ENCODE measurements at regions not wholly inside any gene's neighbourhood (a gene's known extent, or its start where the extent isn't known, plus 50 kb on each side); places are given as distances from the start of the nearest gene placed in this dataset.

DNA sequence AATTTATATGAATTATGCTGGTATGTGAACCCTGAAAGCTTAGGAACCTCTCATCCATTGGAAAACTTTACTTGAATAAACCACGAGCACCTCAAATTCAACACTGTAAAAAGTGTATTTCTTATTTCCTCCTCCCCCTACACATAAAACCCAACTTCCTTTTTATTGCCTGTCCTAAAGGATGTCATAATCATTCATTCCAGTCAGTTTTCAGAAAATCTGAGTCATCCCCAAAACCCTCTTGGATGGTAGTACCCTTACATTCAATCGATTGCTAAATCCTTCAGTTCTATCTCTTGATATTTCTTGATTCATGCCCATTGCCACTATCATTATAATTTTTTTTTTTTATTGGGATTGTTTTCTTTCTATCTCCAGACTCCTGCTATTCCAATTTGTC lies 91.1 kb upstream of the ATP8A1 start:
- Histone ChIP-seq H3K27me3 (ENCODE audit: low read depth, low read length) (no peaks in the 10 kb centered on the region), H3K9ac (ENCODE audit: low read length) (no peak overlapping the region), H3K9me3 (ENCODE audit: insufficient read depth, low read length) (no peaks in the 10 kb centered on the region), H3K36me3 (replicated peaks; ENCODE audit: low read depth, low read length) (no peaks in the 10 kb centered on the region), H4K20me1 (ENCODE audit: insufficient read depth, low read length) (no peaks in the 10 kb centered on the region), H3K4me3 (ENCODE audit: low read length) (no peak overlapping the region), H3K4me1 (ENCODE audit: low read length) (no peaks in the 10 kb centered on the region), H2AFZ (ENCODE audit: low read depth, low read length) (no peak overlapping the region), H3K4me2 (ENCODE audit: low read length) (no peak overlapping the region), H3K79me2 (ENCODE audit: low read length) (no peaks in the 10 kb centered on the region), H3K27ac (ENCODE audit: low read length) (no peak overlapping the region)
- TF ChIP-seq, protein P1, sequence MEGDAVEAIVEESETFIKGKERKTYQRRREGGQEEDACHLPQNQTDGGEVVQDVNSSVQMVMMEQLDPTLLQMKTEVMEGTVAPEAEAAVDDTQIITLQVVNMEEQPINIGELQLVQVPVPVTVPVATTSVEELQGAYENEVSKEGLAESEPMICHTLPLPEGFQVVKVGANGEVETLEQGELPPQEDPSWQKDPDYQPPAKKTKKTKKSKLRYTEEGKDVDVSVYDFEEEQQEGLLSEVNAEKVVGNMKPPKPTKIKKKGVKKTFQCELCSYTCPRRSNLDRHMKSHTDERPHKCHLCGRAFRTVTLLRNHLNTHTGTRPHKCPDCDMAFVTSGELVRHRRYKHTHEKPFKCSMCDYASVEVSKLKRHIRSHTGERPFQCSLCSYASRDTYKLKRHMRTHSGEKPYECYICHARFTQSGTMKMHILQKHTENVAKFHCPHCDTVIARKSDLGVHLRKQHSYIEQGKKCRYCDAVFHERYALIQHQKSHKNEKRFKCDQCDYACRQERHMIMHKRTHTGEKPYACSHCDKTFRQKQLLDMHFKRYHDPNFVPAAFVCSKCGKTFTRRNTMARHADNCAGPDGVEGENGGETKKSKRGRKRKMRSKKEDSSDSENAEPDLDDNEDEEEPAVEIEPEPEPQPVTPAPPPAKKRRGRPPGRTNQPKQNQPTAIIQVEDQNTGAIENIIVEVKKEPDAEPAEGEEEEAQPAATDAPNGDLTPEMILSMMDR (IDR thresholded peaks at IDR 0.05; ENCODE audit: low read depth, low read length): no peak
- TF ChIP-seq EZH2phosphoT487 (IDR thresholded peaks at IDR 0.05; ENCODE audit: low read depth): no peak

DNA sequence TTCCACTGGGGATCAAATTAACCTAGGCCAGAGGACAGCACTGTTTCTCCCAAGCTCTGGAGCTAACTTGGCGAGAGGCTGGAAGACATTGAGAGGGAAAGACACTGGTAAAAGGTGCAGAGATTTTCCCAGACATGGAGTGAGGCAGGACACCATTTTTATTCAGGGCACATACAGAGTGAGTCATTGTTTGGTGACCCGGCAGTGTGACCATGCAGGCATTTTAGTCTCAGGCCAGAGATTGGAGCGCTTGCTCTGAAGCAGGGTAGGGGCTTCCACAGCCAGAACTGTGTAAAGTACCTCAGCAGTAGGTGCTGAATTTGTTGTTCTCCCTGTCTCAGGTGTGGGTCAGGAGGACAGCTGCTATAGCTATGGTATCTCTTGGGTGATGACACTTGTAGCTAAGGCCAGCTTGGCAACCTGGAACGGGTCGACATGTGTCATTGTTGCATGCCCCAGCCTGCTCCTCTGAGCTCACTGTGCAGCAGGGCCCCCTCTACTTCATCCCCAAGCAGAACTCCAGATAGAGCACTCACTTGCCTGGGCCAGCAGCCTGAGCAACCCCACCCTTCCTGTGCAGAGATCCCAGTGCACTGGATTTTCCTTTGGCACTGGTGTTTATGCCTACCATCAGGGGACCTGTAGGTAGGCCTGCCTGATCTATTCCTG lies 79.8 kb upstream of the ATP8A1 start:
- H2AFZ ChIP-seq (ENCODE audit: low read depth, low read length): no peak overlapping the region
- no peaks in the 10 kb centered on the region for H3K36me3 ChIP-seq (replicated peaks; ENCODE audit: low read depth, low read length)
- no peaks in the 10 kb centered on the region for H3K4me1 ChIP-seq (ENCODE audit: low read length)
- H3K79me2 ChIP-seq (ENCODE audit: low read length): no peaks in the 10 kb centered on the region
- no peak overlapping the region for H3K4me3 ChIP-seq (ENCODE audit: low read length)
- no peak overlapping the region for H3K4me2 ChIP-seq (ENCODE audit: low read length)
- H3K27ac ChIP-seq (ENCODE audit: low read length): no peak overlapping the region
- no peaks in the 10 kb centered on the region for H4K20me1 ChIP-seq (ENCODE audit: insufficient read depth, low read length)
- H3K9ac ChIP-seq (ENCODE audit: low read length): no peak overlapping the region
- no peaks in the 10 kb centered on the region for H3K27me3 ChIP-seq (ENCODE audit: low read depth, low read length)
- H3K9me3 ChIP-seq (ENCODE audit: insufficient read depth, low read length): no peaks in the 10 kb centered on the region
- no peak for TF ChIP-seq EZH2phosphoT487 (IDR thresholded peaks at IDR 0.05; ENCODE audit: low read depth)

DNA sequence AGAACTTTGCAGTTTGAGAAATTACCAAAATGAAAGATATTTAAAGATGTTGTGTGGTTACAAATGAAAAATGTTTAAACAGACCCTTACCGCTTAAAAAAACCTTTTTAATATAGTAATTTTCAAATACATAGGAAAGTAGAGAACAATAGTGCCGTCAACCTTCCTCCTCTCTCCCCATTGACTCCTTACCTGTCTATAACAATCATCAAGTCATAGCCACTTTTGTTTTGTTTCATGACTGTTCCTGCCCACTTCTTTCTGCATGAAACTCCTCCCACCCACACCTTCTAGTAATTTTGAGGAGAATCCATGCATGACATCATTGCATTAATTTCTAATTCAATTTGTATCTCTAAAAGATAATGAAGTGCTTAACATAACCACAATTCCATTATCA lies 76.5 kb upstream of the ATP8A1 start:
- H3K27ac ChIP-seq (ENCODE audit: low read length): no peak overlapping the region
- no peak overlapping the region for H3K9ac ChIP-seq (ENCODE audit: low read length)
- no peaks in the 10 kb centered on the region for H3K36me3 ChIP-seq (replicated peaks; ENCODE audit: low read depth, low read length)
- no peaks in the 10 kb centered on the region for H3K79me2 ChIP-seq (ENCODE audit: low read length)
- H4K20me1 ChIP-seq (ENCODE audit: insufficient read depth, low read length): no peaks in the 10 kb centered on the region
- H2AFZ ChIP-seq (ENCODE audit: low read depth, low read length): no peak overlapping the region
- no peak overlapping the region for H3K4me3 ChIP-seq (ENCODE audit: low read length)
- H3K4me1 ChIP-seq (ENCODE audit: low read length): no peaks in the 10 kb centered on the region
- H3K27me3 ChIP-seq (ENCODE audit: low read depth, low read length): no peaks in the 10 kb centered on the region
- H3K9me3 ChIP-seq (ENCODE audit: insufficient read depth, low read length): peaks cover 3% of the 10 kb centered on the region; the same call in 1 of the 2 replicates
- TF ChIP-seq EZH2phosphoT487 (IDR thresholded peaks at IDR 0.05; ENCODE audit: low read depth): no peak
- TF ChIP-seq, protein P1 (IDR thresholded peaks at IDR 0.05; ENCODE audit: low read depth, low read length): no peak
- no peak overlapping the region for H3K4me2 ChIP-seq (ENCODE audit: low read length)

DNA sequence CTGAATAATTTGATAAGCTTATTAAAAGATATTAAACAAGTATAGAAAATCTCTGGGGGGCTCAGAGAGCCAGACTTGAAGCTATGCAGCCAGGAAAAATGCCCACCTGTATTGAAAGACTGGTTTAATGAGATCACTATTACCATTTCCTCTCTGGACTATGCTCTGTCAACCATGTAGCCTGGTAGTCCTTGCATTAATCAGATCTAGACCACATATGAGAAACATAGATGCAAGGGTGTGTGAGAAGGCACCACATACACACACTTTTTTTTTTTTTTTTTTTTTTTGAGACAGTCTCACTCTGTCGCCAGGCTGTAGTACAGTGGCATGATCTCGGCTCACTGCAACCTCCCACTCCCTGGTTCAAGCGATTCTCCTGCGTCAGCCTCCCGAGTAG lies 75.9 kb upstream of the ATP8A1 start:
- Histone ChIP-seq H3K27ac (ENCODE audit: low read length) (no peak overlapping the region), H2AFZ (ENCODE audit: low read depth, low read length) (no peak overlapping the region), H3K4me3 (ENCODE audit: low read length) (no peak overlapping the region), H3K36me3 (replicated peaks; ENCODE audit: low read depth, low read length) (no peaks in the 10 kb centered on the region), H3K79me2 (ENCODE audit: low read length) (no peaks in the 10 kb centered on the region), H3K4me1 (ENCODE audit: low read length) (no peaks in the 10 kb centered on the region), H4K20me1 (ENCODE audit: insufficient read depth, low read length) (no peaks in the 10 kb centered on the region), H3K9ac (ENCODE audit: low read length) (no peak overlapping the region), H3K4me2 (ENCODE audit: low read length) (no peak overlapping the region), H3K27me3 (ENCODE audit: low read depth, low read length) (no peaks in the 10 kb centered on the region), H3K9me3 (ENCODE audit: insufficient read depth, low read length) (peaks cover 3% of the 10 kb centered on the region; the same call in 1 of the 2 replicates)
- TF ChIP-seq, protein P1 (IDR thresholded peaks at IDR 0.05; ENCODE audit: low read depth, low read length): no peak
- TF ChIP-seq EZH2phosphoT487 (IDR thresholded peaks at IDR 0.05; ENCODE audit: low read depth): no peak

Measured in OCI-LY3 (cell line).